ENCODE measurements at regions not wholly inside any gene's neighbourhood (a gene's known extent, or its start where the extent isn't known, plus 50 kb on each side); places are given as distances from the start of the nearest gene placed in this dataset.

DNA sequence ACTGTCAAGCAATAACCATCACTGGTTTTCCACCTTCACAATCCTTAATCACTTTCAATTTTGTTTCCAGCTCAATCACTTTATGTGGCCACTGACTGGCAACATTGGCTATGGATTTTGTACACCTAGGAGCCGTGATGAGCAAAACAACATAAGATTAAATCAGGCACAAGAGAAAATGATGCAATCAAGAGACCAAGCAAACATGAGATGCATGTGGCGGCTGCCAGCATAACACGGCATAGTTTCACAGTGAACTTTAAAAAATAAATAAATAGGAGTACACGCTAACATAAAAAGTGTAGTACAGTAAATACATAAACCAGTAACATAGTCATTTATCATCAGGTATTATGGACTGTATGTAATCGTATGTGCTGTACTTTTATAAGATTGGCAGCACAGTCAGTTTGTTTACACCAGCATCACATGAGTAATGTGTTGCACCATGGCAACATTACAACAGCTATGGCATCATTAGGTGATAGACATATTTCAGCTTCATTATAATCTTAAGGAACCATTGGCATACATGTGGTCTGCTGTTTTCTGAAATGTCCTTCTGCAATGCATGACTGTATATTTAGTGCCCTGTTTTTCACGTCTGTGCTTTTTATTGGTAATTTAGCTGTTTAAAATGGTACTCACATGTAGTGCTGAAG, 83.3 kb upstream of the PRDM11 start:
- intact Hi-C loops (cut with micrococcal nuclease), result no loop called here

DNA sequence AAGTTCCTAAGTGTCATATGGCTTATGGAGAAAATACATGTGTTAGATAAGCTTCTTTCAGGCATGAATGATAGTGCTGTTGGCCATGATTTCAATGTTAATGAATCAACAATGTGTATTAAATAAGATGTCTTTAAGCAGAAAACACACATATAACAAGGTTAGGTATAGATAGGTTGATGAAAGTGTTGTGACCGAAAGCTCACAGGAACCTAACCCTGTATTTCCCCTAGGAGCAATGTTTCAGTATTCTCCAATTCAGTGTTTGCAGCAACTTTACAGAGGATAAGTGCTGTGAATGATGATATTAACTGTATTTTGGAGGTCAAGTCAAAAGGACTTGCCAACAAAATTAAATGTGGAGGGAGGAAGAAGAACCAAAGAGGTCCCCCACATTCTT, 82.8 kb upstream of the PRDM11 start:
- intact Hi-C loops (cut with micrococcal nuclease), result no loop called here

DNA sequence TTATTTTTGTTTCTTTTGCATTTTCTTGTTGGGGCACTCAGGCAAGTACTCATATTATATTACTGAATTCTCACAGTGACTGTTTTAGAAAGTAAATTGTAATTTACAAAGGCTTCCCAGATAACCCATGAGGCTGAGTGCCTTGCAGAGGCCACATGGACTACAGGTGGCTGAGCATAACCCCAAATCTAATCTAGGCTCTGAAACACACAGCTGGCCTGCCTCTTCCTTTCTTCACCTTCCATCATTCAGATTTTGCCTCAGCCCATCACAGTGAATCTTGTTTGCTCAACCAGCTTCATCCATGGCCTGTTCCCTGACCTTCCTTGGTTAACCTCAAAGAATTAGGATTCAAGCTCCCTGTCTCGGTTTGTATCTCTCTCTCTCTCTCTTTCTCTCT, 78.5 kb upstream of the PRDM11 start:
- intact Hi-C loops (cut with micrococcal nuclease), result no loop called here

DNA sequence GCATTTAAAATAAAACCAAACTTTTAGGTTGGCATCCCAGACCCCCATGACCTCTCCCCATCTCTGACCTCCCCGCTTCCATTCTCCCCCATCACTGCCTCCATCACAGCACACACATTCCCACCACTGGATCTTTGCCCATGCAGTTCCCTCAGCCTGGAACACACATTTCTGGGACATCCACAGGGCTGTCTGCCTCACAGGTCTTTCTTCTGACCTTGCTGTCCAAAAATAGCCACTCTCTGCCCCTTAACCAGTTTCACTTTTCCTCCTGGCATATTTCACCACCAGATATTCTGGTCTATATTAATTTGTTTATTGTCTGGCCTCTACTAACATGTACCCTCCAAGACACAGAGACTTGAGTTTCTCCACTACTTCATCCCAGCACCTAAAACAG, 75.2 kb upstream of the PRDM11 start:
- intact Hi-C loops (cut with micrococcal nuclease), result no loop called here

DNA sequence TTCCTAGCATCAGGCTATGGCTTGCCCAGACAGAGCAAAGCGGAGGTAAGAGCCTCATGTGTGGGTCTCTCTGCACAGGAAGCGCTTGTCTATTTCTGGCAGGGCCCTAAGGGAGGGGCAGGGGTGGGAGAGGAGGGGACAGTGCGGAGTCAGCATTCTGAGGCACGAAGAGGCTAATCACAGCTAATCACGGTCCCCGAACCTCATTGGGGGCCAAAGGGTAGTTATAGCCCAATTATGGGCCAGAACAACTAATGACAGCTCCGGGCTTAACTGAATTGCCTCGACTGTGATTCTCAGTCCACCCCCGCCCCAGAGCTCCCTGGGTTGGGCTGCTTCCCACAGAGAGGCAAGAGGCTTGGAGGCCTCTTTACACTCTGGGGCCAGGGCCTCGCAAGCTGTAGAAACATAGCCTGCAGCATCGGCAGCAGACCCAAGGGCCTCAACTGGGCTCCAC, 72.7 kb upstream of the PRDM11 start:
- intact Hi-C loops (cut with micrococcal nuclease), result no loop called here

DNA sequence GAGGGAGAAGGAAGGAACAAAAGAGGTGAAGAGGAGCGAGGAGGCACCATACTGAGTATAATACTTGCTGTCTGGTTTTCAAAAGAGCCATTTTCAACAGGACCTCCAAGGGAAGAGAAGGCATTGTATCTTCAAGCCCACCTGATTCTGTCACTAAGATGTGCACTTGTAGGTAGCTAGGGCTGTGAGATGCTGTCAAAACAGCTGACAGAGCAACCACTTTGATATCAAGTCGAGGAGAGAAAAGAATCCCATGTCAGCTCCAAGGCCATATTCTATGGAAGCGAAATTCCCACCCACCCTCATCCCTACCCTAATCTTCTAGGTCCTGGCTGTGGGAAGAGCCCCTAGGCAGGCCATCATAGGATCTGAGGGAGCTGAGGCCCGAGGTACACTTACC, 70.9 kb upstream of the PRDM11 start:
- intact Hi-C loops (cut with micrococcal nuclease), result no loop called here

DNA sequence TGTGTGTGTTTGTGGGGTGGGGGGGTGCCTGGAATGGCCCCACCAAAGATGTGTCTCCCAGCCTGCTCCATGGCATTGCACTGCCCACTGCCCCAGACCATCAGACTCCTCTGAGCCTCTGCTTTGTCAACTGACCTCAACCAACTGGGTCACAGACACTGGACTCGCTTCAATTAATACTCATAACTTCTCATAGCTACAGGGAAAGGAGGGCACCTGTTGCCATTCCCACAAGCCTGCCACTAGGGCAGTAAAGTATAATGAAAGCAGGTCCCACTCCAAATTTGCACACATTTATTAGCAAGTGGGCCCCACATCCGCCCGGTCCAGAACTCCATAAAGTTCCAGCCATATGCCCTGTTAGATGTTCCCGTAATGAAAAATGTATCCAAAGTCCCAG, 70.5 kb upstream of the PRDM11 start:
- intact Hi-C loops (cut with micrococcal nuclease), result no loop called here

DNA sequence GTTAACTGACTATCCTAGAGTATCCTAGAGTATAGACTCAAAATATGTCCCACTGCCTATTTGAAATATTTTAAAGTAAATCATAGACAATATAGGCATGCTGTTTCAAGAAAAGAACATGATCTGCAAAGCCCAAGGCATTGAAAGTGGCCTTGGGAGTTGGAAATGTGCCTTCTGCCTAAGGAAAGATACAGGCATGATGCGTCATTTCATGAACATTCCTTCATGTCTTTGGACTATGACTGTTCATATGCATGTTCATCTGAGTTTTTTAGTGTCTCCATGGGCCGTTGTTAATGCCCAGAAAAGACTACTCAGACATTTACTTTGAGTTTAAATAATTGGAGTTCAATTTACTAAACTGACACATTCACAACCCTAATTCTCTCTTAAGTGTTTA, 69.7 kb upstream of the PRDM11 start:
- intact Hi-C loops (cut with micrococcal nuclease), result no loop called here

DNA sequence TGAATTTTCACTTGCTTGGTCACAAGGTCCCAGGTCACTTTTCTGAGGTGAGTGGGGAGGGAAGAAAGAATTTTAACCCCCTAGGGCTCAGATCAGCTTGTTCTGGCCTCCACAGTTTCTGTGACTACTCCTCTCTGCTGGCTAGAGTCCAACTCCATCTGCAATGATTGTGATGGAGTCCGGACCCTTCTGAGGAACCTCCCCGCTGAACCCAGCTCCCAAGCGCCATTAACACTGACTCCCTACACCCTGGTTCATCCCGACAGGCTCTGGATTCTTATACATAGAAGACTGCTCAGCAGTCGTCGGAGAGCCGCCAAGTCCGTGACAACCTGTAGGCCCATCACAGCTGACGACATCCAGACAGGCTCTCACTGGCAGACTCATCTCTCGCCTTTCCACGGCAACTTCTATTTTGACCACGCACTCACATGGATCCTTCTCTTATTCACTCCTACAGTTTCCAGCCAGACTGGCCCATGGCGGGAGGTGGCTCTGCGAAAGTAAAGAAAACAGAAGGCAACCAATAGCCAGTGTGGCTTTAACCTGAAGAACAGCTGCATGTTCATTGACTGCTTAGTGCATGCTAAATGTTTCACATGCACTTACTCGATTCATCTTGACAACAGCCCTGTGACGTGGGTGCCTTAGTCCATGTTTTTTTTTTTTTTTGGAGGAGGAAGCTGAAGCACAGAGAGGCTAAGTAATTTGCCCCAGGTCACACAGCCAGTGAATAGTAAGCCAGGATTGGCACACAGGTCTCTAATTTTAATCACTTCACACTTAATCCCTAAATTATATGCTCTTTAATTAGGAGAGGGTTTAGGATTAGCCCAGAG, 68.0 kb upstream of the PRDM11 start:
- intact Hi-C loops (cut with micrococcal nuclease), result no loop called here

DNA sequence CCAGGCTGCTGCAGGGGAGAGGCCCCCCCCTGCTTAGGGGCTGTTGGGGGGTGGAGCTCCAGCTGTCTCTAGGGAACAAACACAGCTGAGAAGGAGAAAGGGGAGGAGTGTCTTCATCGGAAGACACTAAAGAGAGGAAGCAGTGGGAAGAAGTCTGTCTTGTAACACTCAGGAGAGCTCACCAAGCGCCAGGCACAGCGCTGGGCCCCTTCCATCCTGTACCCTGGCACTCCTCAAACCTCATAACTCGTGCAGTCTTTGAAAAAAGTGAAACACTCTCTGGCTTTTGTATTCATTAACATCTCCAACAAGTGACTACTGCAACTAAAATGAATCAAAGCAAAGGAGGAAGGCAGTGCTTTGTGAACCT, 67.4 kb upstream of the PRDM11 start:
- intact Hi-C loops (cut with micrococcal nuclease), result no loop called here

DNA sequence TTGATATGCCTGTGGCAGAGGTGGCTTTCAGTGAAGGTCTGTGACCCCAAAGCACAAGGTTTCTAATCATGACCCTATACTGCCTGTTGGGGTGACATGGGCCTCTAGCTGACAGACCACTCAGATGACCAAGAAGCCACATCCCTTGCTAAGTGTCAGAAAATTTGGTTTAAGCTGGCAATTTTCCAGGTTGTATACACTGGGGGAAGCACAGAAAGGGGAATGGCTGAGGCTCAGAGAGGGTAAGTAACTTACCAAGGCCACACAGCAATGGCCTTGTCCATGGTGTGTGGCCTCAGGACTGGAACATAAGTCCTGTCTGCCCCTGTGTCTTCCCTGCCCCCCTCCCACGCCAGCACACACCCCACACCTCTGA, 66.9 kb upstream of the PRDM11 start:
- intact Hi-C loops (cut with micrococcal nuclease), result no loop called here

DNA sequence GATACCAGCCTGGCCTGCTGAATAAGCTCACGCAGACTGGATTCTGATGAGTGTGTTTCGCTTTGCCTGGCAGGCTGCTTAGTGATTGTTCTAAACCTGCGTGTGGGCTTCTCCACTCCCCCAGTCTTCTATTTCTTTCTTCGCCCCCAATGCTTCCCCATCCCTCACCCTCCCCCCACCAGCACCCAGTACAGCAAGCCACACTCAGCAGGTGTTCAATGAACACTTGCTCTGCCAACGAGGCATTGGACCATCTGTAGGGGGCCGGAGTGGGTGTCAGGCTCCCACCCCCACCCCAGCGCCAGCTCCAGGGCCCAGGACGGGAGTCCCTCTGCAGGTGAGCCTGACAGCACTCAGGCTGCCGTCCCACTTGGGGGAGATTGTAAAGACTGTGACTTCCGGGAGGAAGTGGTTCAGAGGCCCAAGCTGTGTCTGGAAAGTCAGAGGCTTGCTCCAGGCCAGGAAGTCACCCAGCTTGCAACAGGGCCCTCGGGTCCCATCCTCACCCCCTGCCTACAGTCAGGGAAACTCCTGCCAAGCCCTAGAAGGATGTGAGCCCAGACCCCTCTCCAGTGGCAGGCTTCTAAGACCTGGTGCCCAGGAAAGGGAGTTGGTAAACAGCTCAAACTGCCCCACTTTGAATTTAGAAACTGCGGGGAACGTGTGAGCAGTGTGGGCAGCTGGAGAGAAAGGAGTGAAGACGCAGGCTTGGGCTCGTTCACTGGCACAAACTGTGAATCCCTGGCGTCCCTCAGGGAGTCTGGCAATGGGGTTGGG, 66.3 kb upstream of the PRDM11 start:
- intact Hi-C loops (cut with micrococcal nuclease), result loop anchor here (1.0 kb wide), 1 partner anchor 23 kb away; no protein-coding TSS in a partner anchor

DNA sequence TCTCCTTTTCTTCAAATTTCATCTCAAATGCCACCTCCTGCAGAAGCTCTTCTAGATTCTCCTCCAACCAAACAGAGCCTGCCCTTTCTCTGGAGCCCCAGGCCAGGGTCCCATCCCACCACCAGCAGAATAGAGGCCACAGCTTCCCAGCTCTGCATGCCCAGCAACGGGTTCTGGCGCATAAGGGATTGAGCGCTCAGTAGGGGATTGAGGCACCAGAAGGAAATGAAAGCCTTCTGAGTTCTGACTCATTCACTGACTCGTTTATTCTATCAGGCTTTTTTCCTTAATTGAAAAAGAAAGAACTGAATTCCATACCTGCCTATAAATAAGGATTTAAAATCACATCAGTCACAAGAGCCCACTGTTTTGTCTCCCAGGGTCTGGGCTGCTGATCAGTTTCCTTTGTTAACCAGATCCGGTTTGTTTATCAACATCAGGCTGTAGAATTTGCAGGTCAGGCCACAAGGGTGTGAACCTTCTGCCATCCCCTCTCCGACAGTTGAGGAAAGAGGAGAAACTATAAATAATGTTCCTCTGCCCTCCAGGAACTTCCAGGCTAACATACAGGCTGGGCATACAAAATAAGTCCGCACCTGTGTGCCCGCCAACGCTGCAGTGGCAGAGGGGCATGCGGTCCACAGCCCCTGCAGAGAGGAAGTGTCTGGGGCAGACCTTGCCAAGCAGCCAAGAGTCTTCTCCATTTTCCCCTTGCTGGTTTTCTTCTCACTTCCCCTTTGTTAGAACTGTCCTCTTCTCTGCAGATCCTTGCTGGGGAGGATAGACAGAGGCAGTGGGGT, 63.5 kb upstream of the PRDM11 start:
- intact Hi-C loops (cut with micrococcal nuclease), result no loop called here

DNA sequence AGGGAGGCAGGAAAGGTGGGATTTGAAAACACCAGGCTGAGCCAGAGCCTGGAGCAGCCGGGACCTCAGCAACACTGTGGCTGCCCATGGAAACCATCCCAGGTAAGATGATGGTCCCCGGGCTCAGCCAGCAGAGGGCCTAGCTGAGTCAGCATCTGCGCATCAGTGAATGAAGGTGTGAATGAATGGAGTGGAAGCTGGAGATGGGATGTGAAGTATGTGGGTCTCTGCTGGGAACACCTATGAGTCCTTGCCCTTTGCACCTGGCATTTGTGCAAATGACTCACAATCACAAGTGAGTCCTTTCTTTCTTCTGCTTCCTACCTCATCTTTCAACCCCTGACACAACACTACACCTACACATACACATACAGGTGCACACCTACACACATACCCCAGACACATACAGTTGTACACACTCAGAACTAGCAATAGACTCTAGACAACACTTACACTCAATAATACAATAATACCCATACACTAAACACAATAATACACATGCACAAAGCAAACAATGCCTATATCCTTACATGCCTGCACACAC, 62.8 kb upstream of the PRDM11 start:
- intact Hi-C loops (cut with micrococcal nuclease), result no loop called here

DNA sequence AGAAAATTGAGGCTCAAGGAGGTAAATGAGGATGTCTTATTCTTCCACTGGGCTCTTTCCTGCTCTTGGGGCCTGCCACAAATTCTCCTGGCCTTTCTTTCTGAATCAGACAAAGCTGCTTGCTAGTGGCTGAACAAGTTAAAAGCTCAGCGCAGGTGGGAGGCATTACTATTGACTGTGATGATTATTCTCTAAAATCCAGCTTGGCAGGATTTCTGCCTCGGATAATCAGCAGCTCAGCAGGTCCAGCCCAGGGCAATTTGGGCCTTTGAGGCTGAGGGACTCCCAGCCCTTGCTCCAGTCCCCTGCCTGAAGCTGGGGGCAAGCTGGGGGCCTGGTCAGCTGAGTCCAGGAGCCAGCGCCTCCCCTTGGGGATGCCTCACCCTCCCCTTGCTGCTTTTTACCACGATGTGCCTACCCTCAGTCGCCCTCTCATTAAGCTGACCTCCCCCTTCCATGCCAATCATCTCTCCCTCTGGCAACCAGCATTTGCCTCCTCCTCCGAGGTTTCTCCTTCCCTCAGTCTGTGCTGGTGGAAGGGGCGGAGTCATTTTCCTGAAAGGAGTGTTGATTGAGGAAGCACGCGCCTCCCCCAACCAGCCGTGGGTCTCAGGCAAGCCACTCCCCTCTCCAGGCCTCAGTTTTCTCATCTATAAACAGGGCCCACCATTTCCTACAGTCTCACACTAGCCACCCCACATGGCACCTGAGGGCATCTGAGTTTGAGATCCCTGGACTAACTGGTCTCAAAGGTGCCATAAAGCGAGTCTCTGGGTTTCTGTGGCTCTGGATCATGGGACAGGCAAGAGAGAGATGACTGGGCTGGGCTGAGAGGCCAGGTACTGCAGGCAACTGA, 60.6 kb upstream of the PRDM11 start:
- intact Hi-C loops (cut with micrococcal nuclease), result no loop called here

DNA sequence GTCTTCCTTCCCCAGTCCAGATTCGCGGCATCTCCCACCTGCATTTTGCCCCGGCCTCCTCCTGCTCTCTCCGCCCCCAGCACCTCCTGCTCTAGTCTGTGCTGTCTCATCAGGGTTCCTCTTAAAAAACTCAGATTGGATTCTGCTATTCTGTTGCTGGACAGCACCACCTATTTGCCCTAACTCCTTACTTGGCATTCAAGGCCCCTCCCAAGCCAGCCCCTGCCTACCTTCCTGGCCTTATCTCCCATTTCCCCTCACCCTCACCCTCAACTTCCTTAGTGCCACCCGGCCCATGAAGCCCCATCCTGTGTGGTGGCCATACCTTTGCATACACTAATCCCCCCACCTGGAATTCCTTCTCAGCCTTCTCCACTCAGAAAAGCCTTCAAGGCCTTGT, 59.9 kb upstream of the PRDM11 start:
- intact Hi-C loops (cut with micrococcal nuclease), result no loop called here

DNA sequence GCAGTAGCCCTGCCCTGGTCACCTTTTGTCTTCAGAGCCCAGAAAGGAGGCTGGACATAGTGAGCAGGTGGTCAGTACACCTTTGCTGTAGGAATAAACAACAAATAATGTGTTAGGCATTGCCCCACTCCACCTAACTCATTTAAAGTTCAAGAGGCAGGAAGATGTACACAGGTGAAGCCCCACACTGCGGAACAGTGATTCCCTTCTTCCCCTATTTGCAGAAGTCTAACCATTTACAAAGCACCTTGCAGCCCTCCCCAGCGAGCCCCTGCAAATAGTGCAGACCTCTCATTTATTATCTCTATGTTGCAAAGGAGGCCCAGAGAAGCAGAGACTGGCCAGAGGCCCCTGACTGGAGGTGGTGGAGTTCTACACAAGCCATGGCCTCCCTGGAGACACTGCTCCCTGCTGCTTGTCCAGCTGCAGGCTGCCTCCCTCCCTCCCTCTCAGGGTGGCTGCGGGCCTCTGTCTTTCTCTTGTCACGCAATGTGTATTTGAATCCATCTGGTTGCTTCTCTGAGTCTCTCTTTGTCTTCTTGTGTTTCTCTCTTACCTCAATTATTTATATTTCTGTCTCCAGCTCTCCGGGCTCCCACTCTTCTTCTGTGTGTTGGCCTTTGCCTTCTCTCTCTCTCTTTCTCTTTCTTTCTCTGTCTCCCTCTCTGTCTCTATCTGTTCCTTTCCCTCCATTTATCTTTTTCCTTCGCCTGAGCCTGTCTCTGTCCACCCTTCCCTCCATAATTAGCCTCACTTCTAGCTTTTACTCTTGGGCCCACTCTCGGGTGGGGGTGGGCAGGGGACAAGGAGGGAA, 59.1 kb upstream of the PRDM11 start:
- intact Hi-C loops (cut with micrococcal nuclease), result no loop called here

DNA sequence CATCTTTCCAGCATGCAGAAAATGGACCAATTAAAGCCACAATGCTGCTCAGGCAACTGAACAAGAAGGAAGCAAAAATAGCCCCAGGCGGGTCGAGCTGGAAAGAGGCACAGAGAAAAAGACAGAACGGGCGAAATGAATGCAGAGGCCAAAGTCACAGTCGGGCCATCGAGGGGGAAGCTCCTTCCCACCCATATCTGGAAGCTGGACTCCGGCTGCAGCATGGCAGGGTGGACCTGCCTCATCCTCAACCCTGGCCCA, 58.6 kb upstream of the PRDM11 start:
- intact Hi-C loops (cut with micrococcal nuclease), result no loop called here

DNA sequence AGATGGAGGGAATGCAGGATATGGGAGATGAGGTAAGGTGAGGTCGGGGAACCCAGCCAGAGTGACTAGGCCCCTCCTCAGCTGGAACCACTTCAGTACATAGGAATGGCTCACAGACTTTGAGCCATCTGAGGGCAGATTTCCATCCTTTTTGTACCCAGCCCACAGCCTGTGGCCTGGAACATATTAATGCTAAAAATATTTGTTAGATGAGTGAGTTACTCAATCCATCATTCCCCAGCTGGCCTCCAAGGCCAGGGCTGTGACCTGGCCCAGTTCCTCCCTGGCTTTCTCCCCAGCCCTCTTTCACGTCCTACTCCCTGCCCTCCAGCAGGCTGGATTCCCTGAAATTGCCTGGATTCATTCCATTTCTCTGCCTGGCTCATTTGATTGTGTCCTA, 57.2 kb upstream of the PRDM11 start:
- intact Hi-C loops (cut with micrococcal nuclease), result no loop called here
